NCI-H2171 (cell line): ENCODE measurements at regions not wholly inside any gene's neighbourhood (a gene's known extent, or its start where the extent isn't known, plus 50 kb on each side); places are given as distances from the start of the nearest gene placed in this dataset.
"Not testable (repeated sequence)": the region's sequence is repeated elsewhere in the genome, so short reads cannot be mapped to it uniquely, and the experiment has no call there.

Experiments
- DNase-seq: peaks from one replicate; lab custom pipeline; 2025; lab: John Stamatoyannopoulos, UW

- DNase-seq: no peak
These were observed 174.8 kb downstream of the MINAR1 start for GRCh38 chr15:79606831-79607355.

GRCh38 chr15:79608066-79608864 lies 176.1 kb downstream of the MINAR1 start:
- no peak for DNase-seq

- DNase-seq: no peak
These were observed 177.4 kb downstream of the MINAR1 start for GRCh38 chr15:79609506-79609905.

- DNase-seq: peak; percentile 36
These were observed 177.9 kb downstream of the MINAR1 start for GRCh38 chr15:79610021-79610420.

- DNase-seq: no peak
These were observed 183.6 kb downstream of the MINAR1 start for GRCh38 chr15:79615754-79616153.

GRCh38 chr15:79617071-79617470 lies 184.9 kb downstream of the MINAR1 start:
- DNase-seq: no peak

- DNase-seq: no peak
These were observed 188.1 kb downstream of the MINAR1 start for GRCh38 chr15:79620112-79620857.

- not testable (repeated sequence) for DNase-seq
These were observed 189.7 kb downstream of the MINAR1 start for GRCh38 chr15:79621805-79622204.

GRCh38 chr15:79623488-79623887 lies 191.4 kb downstream of the MINAR1 start:
- no peak for DNase-seq

GRCh38 chr15:79629687-79630086 lies 197.6 kb downstream of the MINAR1 start:
- no peak for DNase-seq

- DNase-seq: no peak
These were observed 200.3 kb downstream of the MINAR1 start for GRCh38 chr15:79632457-79632856.

GRCh38 chr15:79635149-79635771 lies 203.1 kb downstream of the MINAR1 start:
- DNase-seq: peak; percentile 92

GRCh38 chr15:79635897-79636561 lies 203.9 kb downstream of the MINAR1 start:
- peak; percentile 15 for DNase-seq

GRCh38 chr15:79640206-79640605 lies 208.1 kb downstream of the MINAR1 start:
- DNase-seq: no peak

GRCh38 chr15:79641841-79642240 lies 209.7 kb downstream of the MINAR1 start:
- no peak for DNase-seq

GRCh38 chr15:79643393-79643792 lies 211.3 kb downstream of the MINAR1 start:
- no peak for DNase-seq

- no peak for DNase-seq
These were observed 212.0 kb downstream of the MINAR1 start for GRCh38 chr15:79644091-79644490.

- not testable (repeated sequence) for DNase-seq
These were observed 220.8 kb downstream of the MINAR1 start for GRCh38 chr15:79652972-79653371.

GRCh38 chr15:79653533-79653932 lies 221.4 kb downstream of the MINAR1 start:
- no peak for DNase-seq

GRCh38 chr15:79656151-79657000 lies 224.2 kb downstream of the MINAR1 start:
- DNase-seq: peak; percentile 17

GRCh38 chr15:79657722-79658121 lies 225.6 kb downstream of the MINAR1 start:
- no peak for DNase-seq
